Activated CD4-positive, alpha-beta T cell treated with anti-CD3 and anti-CD28 coated beads, Interleukin-2, amount 50 U/mL, for 4 hours (primary cell): ENCODE measurements at regions not wholly inside any gene's neighbourhood (a gene's known extent, or its start where the extent isn't known, plus 50 kb on each side); places are given as distances from the start of the nearest gene placed in this dataset.

Experiments
- DNase-seq, 2 experiments: peaks; one replicate each; pipeline ENCODE4 v3.0.0-alpha.2; 2020

DNA sequence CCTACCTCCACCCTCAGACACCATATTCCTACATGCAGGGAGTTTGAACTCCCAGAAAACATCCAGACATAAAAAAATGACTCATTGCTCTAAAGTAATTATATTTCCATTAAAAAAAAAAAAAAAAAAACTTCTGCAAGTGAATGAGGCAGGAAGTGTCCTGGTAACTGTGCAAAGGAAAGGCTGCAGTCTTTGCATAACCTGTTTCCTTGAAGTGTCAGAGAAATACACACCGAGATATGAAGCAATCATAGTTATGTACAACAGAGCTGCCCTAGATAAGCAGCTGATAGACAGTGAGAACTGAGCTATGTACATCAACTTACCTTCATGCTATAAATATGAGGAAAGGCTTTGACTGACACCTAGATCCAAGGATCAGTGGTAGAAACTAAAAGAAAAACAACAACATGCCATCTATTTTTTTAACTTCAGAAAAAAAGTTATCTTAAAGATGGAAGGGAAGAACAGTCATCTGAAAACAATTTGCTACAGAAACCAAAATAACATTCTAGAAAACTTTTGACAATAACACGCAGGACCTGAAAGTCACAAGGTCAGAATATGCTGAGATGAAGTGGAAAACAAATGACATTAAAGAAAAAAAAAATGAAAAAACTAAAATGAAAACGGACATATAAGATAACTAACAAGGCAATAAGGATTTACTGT is 263.2 kb downstream of the SEC23A start:
- DNase-seq: no peak

DNA sequence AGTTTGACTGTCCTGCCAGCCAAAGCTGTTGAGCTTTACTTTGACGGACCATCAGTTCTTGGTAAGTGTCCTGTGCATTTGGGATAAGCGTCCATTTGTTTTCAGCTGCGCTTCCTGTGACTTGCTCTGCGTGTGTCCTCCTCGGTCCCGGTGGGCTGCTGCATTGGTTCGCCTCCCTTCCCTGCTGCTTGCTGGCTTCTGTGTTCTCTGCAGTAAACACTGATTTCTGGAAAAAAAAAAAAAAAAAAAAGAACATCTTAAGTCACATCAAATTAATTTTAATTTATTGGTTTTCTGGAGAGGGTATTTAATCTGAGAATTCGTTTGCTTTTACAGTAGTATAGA is 264.1 kb downstream of the SEC23A start:
- no peak for DNase-seq

DNA sequence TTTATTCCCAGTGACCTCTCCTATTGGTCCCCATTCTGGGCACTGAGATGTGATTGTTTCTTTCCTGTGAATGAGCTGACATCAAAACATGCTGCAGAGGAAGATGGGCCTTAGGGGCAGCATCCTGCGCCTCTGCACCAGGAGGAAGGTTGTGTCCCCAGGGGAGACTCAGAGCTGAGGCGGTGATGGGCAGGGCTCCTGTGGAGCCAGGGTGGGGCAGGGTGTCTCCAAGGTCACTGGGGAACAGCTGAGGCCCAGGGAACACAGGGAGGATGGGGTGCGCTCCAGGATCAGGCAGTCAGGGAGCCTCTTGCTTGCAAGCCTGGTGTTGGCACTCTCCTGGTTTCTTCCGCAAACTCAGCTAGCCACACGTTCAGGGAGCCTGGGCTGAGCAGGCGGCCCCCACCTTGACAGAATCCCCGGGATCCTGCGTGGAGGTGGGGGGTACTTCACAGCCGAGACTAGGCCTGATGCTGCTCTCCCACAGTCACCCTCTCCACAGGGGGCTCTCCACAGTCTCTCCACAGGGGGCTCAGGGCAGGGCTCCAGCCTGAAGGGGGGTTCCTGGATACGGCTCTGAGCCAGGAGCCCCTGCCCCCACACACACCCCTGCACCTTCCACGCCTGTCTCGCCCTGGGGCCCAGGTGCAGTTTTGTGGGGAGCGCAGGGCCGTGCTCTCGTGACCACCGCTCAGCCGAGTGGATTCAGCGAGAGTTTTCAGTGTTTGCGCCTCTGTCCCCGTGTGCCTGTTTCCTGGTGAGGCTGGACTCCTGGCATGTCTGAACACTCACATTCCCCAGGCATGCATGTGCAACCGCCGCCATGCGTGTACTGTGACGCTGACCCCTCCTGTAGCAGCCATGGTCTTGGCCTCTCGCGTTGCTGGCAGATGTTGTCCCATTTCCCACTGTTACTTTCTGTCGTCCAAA is 264.7 kb downstream of the SEC23A start:
- no peak for DNase-seq

DNA sequence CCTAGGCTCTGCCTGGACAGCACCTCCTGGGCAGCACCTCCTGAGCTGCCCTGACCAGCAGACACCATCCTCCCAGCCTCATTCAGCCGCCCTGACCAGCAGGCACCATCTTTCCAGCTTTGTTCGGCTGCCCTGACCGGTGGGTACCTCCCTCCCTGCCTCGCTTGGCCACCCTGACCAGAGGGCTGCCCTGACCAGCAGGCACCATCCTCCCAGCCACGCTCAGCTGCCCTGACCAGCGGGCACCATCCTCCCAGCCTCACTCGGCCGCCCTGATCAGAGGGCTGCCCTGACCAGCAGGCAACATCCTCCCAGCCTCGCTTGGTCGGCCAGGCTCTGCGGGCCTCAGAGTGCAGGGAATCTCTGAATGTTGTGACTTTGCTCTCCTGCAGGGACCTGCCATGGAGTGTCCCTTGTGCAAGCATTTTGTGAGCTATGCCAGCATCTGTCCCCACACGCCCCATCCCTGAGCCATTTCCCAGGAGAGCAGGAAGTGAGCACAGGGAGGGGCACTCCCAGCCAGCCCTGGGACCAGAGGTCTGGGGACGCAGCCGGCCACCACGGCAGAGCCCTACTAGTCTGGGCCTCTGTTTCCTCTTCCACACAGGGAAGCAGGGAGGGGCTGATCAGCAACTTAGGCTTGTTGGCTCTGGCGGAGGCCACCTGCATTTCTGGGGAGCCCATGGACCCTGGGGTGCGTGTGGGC is 265.5 kb downstream of the SEC23A start:
- no peak for DNase-seq

DNA sequence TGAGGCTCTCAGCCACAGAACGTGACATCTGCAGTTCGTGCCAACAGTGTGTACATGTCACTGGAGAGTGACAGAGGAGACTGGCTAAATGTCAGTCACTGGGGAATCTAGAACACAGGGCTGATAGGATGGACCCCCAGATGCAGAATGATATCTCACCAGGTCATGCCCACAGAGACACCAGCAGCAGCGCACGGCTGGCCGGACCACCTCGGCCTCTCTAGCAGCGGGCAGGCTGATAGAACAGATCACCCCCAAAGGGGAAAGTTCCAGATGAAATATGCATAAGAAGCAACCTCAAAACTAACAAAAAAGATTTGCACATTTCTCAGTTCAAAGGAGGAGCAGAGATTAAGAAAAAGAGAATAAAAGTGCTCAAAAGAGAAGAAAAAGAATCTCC is 266.5 kb downstream of the SEC23A start:
- no peak for DNase-seq

DNA sequence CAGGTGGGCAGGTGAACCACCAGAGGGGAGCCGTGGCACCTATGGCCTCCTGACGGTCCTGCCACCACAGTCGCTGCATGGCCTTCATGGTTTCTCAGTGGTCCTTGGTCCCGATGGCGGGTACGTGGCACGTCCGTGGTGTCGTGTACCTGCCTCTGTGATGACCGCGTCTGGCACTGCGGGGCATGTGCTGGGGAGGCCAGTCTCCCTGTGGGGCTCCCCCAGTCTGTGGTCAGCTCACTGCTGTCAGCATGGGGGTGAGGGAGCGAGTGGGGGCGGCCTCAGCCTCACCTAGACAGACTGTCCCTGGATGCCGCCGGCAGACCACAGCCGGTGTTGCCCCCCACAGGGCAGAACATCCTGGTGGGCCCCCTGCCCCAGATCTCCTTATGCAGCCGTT is 267.2 kb downstream of the SEC23A start:
- DNase-seq: no peak

DNA sequence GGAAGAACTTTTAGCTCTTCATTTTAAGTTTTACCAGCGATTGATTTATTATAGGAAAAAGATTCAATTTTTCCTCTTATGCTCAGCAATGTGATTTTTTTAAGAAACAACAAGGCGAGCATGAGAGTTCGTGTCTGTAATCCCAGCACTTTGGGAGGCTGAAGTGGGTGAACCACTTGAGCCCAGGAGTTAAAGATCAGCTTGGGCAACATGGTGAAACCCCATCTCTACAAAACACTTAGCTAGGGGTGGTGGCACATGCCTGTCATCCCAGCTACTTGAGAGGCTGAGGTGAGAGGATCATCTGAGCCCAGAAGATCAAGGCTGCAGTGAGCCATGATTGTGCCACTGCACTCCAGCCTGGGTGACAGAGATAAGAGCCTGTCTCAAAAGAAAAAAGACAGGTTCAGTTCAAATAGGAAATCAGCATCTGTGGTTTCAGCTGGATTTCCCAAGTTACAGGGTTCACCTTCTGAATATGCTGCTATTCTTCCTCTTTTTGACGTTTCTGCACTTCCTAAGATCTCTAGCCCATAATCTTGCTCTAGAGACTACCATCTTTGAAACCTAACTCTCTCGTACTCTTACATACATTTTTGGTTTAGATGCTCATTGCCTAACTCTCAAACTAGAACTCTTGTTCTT is 274.7 kb downstream of the SEC23A start:
- DNase-seq: no peak

DNA sequence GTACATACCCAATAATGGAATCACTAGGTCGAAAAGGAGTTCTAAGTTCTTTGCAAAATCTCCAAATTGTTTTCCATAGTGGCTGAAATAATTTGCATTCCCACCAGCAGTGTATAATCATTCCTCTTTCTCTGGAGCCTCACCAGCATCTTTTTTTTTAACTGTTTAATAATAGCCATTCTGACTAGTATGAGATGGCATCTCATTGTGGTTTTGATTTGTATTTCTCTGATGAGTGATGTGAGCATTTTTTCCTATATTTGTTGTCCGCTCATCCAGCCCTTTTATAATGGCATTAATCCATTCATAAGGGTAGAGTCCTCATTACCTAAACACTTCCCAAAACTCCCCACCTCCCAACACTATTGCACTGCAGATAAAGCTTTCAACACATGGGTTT is 278.3 kb downstream of the SEC23A start:
- no peak for DNase-seq

DNA sequence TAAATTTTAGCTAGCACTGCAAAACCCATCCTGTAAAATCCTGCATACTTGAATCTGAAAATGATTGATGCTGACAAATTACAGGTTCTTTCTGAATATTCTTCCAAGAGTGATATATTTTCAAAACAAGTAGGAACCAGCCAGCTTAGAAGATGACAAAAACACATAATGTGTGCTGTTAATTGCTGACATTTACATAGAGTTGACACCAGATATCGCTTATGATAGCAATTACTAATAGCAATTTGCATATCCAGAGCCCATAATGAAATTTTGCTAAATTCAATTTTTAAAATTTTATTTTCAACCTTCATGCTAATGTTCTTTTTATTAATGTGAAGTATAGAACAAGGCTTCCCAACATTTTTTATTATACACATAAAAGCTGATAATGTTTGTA is 284.5 kb downstream of the SEC23A start:
- DNase-seq: no peak

DNA sequence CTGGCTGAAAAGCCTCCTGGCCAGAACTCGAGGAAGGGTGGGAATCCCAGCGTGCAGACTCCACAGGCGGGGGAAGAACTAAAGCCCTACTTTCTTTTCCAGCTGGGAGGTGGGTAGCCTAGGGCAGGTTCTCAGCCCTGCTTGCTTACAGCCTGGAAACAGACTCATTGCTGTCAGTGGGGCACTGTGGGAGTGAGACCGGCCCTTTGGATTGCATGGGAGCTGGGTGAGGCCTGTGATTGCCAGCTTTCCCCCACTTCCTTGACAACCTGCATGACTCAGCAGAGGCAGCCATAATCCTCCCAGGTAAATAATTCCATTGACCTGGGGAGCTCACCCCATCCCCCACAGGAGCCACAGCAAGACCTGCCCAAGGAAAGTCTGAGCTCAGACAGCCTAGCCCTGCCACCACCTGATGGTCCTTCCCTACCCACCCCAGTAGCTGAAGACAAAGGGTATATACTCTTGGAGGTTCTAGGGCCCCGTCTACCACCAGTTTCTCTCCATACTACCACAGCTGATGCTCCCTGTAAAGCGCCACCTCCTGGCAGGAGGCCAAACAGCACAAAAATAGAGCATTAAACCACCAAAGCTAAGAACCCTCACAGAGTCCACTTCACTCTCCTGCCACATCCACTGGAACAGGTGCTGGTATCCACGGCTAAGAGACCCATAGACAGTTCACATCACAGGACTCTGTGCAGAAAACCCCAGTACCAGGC is 294.1 kb downstream of the SEC23A start:
- no peak for DNase-seq

DNA sequence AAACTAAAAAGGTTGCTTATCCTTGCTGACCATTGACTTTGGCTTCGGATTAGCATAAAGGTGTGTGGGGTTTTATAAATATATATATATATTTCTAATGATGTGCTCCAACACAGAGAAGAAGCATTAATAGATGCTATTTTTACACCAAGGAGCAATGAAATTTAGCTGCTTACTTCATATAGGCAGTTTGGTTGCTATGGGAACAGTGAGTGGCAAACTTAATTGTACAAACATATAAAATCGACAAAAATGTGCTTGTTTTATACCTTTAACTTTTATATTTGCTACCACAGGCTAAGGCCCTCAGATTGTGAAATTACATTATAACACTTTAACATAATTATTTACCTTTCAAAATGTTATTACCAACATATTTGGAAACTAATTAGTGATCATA is 303.4 kb downstream of the SEC23A start:
- no peak for DNase-seq

DNA sequence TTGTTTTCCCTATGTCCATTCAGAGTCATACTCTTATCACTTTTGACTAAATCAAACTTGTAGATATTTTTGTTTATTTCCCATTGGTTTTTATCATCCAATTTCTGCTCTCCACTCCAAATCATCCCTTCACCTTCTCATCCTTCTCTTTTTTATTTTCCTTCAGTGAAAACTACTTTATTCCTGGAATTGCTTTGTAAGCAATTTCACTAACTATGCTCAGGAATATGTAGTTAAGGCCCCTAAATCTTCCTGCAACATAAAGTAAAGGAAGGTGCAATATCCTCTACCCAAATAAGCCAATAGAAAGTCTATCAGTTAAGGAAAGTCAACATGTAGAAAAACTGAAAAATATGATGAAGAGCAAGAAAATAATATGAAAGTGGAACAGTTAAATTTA is 308.4 kb downstream of the SEC23A start:
- no peak for DNase-seq

DNA sequence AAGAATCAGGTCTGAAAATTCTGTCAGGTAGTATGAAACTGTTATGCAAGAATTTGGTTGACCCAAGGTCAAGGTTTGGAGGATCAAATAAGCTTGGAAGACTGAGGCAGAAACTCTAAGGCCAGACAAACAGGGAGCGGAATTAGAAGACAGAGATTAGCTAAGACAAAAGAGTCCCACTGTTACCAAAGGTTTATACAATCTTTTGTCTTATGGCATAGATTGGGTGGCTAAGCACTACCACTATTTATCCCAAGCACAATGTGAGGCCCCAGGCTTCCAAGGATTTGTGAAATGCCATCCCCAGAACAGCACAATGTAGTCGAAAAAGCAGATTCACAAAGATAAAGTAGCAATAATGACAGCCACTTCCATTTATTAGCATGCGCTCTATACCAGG is 311.2 kb downstream of the SEC23A start:
- no peak for DNase-seq

DNA sequence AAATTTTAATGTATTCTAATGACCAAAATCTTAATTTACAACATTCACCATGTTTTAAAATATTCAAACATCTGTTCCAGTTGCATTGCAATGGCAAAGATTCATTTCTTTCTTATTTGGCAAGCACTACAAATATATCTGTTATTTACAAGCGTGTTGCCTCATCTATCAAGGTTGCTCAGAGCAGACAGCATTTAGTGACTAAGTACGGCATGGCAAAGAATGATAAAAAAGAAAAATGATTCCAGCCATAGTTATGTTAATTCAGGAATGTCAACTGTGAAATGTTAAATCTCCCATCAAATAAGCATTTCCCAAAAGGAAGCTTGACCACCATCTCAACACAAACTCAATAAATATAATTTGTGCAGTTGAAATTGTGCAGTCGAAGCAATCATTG is 312.1 kb downstream of the SEC23A start:
- DNase-seq: no peak

DNA sequence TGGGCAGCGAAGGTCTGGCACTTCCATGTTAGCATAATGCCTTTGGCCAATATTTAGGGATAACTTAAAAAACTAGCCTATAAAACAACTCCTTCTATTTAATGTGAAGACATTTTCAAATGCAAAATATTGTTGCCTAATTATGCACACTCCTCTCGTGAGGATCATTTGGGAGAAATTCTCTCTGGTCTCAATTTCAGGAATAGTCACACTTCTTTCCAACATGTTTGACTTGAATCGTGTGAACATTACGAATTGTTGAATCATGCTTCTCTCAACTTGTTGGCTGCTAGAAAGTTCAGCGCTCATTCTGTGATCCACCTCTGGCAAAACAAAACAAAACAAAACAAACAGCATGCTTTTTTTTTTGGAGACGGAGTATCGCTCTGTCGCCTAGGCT is 313.2 kb downstream of the SEC23A start:
- no peak for DNase-seq

DNA sequence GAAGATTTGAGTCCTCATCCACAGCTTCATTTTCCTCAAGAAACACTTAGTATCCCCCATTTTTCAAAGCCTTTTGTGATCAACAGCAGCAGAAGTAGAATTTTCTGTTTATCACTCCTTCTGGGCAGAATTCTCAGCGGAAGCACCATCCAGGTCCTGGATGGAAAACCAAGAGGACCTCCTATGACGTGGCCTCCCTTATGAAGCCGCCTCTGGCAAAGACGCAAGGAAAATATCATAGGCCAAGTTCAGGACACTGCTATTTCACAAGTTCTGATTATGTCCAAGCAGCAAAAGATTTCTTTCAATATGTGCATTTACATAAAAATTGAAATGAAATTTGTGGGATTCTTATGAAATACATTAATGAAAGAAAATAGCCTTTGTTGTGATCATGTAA is 315.0 kb downstream of the SEC23A start:
- no peak for DNase-seq

DNA sequence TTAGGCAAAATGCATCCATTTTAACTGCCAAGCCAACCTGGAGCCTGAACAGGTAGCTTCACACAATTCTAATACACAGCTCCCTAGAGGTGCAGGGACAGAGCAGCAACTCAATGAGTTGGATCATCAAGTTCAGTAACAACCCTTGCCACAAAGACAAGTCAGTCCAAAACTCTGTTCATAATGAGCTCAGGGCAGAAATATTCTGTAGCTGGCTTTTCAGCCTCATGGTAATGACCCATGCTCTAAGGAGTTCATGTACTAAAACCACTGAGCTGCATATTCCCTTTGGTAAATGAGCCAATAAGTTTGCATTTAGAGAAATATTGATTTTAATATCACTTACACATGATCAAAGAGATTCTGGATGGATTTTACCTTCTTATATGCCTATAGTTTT is 316.1 kb downstream of the SEC23A start:
- DNase-seq: no peak

DNA sequence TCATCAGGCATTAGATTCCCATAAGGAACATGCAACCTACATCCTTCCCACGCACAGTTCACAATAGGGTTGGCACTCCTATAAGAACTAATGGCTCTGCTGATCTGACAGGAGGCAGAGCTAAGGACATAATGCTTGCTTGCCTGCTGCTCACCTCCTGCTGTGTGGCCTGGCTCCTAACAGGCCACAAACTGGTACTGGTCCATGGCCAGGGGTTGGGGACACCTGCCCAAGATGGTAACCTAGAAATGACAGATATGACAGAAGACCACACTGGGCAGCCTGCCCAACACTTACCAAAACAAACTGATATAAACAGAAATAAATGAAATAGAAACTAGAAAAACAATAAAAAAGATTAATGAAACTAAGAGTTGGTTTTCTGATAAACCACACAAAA is 325.6 kb downstream of the SEC23A start:
- no peak for DNase-seq

DNA sequence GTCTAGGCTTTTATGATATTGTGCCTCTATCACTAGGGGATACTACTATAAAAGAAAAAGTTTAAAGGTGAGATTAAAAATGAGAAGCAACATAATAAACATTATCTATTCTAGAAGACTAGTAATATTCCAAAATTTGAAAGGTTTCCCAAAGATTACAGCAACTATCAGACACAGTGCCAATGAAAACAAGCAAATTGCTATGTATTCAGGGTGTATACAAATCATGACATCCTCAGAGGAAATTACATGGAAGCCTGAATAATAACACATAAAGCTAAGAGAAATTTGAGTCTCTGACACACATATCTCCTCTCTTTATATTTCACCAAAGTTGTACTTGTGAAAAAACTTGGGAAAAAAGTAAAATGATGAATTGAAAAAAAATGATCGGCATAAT is 327.0 kb downstream of the SEC23A start:
- no peak for DNase-seq

DNA sequence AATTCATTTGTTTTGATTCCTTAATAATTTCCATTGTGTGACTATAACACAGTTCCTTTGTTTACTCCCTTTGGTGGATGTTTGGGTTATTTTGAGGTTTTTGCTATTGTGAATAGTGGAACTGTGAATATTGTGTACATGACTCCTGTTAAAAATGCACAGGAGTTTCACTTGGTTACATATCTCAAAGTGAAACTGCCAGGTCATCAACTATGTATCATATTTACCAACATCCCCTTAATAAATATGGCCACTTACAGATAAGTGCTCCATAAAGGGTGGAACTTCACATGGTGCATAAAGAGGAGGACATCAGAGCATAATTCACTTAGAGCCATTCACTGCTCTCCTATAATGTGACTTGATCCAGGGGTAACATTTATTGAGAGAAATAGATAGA is 328.9 kb downstream of the SEC23A start:
- DNase-seq: no peak

DNA sequence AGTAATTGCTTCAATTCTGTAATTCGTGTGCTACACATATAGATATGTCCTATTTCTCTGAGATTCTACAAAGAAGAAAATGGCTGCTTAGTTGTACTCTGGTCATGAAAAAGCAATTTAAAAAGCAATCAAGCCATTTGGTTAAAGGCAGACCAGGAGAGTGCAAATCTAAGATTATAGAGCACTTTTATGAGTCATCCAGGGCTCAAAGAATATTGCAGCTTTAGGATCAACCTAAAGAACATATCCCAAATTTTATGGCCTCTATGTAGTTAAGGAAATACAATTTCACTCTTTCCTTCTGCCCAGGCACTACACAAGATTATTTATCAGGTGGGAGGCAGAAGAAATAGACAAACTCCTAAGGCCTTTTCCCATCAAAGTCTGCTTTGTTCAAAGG is 332.8 kb downstream of the SEC23A start:
- DNase-seq: no peak

DNA sequence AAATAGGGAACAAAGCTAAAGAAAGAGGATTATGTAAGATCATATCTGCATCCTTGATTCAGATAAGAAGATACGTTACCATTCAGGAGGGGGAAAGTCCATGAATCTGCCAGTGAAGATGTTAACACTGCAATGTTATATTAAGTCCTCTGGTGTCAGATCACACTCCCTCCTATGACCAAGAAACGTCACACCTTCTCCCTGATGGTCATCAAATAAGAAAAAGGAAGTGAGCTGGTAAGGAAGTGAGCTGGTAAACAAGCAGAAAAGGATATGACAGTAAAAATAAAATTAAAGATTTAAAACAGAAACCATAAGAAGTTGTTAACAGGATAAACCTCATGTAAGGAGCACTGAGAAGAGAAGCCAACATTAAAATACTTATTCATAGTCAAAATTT is 340.2 kb downstream of the SEC23A start:
- no peak for DNase-seq

DNA sequence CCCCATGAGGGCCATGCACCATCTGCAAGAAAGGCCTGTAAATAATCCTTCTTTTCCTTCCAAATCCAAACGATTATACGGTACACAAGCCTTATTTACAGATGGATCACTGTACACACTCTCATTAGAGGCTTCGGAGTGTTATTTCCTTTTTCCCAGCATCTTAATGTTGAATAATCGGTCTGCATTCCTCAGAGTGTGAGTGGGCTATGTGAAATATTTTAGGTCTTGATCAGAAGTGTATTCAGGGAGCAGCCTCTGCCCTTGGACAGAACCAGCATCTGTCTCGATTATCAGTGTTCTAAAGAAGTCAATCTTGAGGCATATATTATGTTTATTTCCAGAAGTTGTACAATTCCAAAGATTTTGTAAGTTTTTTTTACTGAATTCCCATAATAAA is 340.6 kb downstream of the SEC23A start:
- no peak for DNase-seq
